ENCODE measurements at regions not wholly inside any gene's neighbourhood (a gene's known extent, or its start where the extent isn't known, plus 50 kb on each side); places are given as distances from the start of the nearest gene placed in this dataset.

DNA sequence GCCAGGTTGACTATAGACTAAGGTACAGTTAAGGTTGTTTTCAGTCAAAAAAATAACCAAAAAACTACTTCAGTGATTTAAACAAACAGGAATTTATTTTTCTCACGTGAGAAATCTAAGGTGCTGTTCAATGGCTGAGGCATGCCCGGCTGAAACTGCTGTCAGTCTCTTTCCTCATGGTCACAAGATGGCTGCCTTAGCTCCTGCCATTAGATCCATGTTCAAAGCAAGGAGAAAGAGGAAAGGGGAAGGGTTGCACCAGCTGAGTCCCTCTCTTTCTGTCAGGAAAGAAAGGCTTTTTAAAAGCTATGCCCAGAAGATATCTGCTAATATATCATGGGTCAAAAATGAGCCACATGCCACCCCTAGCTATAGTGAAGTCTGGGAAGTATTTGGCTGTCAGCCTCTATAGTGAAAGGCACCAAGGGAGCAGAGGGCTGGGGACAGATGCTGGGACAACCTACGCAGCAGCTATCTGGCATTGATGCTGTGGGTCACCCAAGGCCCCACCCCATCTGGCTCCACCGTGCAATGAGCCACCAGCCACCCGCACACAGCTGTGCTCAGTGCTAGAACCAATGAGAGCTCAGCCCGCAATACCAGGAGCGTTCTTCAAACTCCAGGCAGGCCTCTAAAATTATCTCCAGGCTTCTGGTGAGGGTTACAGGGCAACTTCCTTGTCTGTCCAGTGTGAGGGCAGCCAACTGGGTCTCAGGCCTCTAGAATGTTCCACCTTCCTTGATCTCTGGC, 64.7 kb upstream of the GATA2 start:
- Histone ChIP-seq H3K79me2 (ENCODE audit: insufficient read depth, low read length) (no peaks in the 10 kb centered on the region), H3K27ac (ENCODE audit: extremely low read length, insufficient read depth, low read length) (no peak overlapping the region), H3K9ac (ENCODE audit: insufficient read depth, low read depth, low read length) (no peak overlapping the region), H3K4me2 (ENCODE audit: low read depth, low read length) (no peak overlapping the region), H3K4me3 (replicated peaks in 1 of 3; ENCODE audit: insufficient read depth in 1 of 3, low read depth in 2 of 3, low read length in 3 of 3) (no peak overlapping the region), H3K27me3 (ENCODE audit: control insufficient read depth in 1 of 2, insufficient read depth in 2 of 2, low read length in 2 of 2) (peaks cover 6 to 53% of the 10 kb centered on the region in 2 experiments), H4K20me1 (ENCODE audit: insufficient read depth, low read length) (no peaks in the 10 kb centered on the region), H2AFZ (ENCODE audit: low read length) (no peak overlapping the region), H3K36me3 (replicated peaks in 1 of 2; ENCODE audit: control insufficient read depth in 1 of 2, insufficient read depth in 2 of 2, low read length in 2 of 2) (no peaks in the 10 kb centered on the region), H3K4me1 (ENCODE audit: insufficient read depth, low read length) (peaks cover 9% of the 10 kb centered on the region; the same call in 1 of the 2 replicates), H3K9me3 (ENCODE audit: low read length) (no peaks in the 10 kb centered on the region)
- FAIRE-seq: no peak
- no peak for ATAC-seq
- DNase-seq (ENCODE audit: low spot score): no peak
- in situ Hi-C loops (cut with HindIII; ENCODE audit: extremely low pct_ligation_motif_present, low pct_unique_long_range_greater_than_20kb): no loop called here
- WGBS (ENCODE audit: low lambda C conversion rate): 31% methylated on average over 4 of the region's 7 CpGs
- ChIA-PET CTCF (ENCODE audit: low intra/inter-chr PET ratio, low total read pairs) (no interaction called here), POLR2A (no interaction called here)
- intact Hi-C loops (cut with micrococcal nuclease; ENCODE audit: unreplicated experiment): no loop called here
- no TSS peak for BruUV-seq (replicated peaks)
- TF ChIP-seq ZNF83 (CRISPR knock-in tag; IDR thresholded peaks at IDR 0.05; ENCODE audit: borderline replicate concordance) (no peak), EZH2 (conservative IDR thresholded peaks at IDR 0.05; ENCODE audit: low read depth, low read length) (no peak), ZNF350 (CRISPR knock-in tag; IDR thresholded peaks at IDR 0.05; ENCODE audit: borderline replicate concordance, low read depth) (no peak), REST (IDR thresholded peaks at IDR 0.05; ENCODE audit: borderline replicate concordance in 1 of 2, low read depth in 1 of 2, low read length in 2 of 2) (no peak), TAF15 (IDR thresholded peaks at IDR 0.05; ENCODE audit: low read depth, low read length, poor library complexity, severe bottlenecking) (no peak), SKI (IDR thresholded peaks at IDR 0.05; ENCODE audit: partially characterized antibody) (no peak), DNMT1 (CRISPR knock-in tag; IDR thresholded peaks at IDR 0.05) (no peak)
- TF ChIP-seq, protein P1, sequence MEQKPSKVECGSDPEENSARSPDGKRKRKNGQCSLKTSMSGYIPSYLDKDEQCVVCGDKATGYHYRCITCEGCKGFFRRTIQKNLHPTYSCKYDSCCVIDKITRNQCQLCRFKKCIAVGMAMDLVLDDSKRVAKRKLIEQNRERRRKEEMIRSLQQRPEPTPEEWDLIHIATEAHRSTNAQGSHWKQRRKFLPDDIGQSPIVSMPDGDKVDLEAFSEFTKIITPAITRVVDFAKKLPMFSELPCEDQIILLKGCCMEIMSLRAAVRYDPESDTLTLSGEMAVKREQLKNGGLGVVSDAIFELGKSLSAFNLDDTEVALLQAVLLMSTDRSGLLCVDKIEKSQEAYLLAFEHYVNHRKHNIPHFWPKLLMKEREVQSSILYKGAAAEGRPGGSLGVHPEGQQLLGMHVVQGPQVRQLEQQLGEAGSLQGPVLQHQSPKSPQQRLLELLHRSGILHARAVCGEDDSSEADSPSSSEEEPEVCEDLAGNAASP (CRISPR knock-in tag; IDR thresholded peaks at IDR 0.05; ENCODE audit: borderline replicate concordance): no peak
